Caco-2 (cell line): ENCODE measurements at regions not wholly inside any gene's neighbourhood (a gene's known extent, or its start where the extent isn't known, plus 50 kb on each side); places are given as distances from the start of the nearest gene placed in this dataset.

Experiments used
- BruUV-seq: library from RNA; stranded (reverse); fragments of 400-500 nt; replicated peaks from 2 replicates; lab custom pipeline; 2021; lab: Mats Ljungman, UMichigan
- CTCF ChIA-PET: fragments of 300-600 bp; sonication (Branson Sonifier 250); formaldehyde crosslinking; loops from one replicate; lab custom pipeline; 2022; ENCODE audit warnings: antibody characterized with exemption; lab: Charles Lee
- POLR2A ChIA-PET: fragments of 300-600 bp; sonication (Branson Sonifier 250); formaldehyde crosslinking; loops from one replicate; lab custom pipeline; 2022; ENCODE audit warnings: antibody characterized with exemption; lab: Charles Lee
- DNase-seq, 2 experiments: peaks; one replicate each; pipeline versions ENCODE4 v3.0.0 to v3.0.0-alpha.2; 2020 to 2022
- H3K27me3 ChIP-seq: replicated peaks from 2 replicates; pipeline ENCODE4 v1.6.0; 2011; ENCODE audit warnings: low read length; ENCODE audit not compliant: control insufficient read depth, insufficient read depth
- H3K36me3 ChIP-seq: 2 replicates; pipeline ENCODE4 v1.5.1; 2011; ENCODE audit warnings: low read length; ENCODE audit not compliant: control insufficient read depth, insufficient read depth
- H3K4me1 ChIP-seq: fragments of 250-450 bp; sonication (Bioruptor Pico); 2 replicates; pipeline ENCODE4 v1.5.1; 2020; ENCODE audit warnings: mild to moderate bottlenecking
- H3K4me3 ChIP-seq: 2 replicates; pipeline ENCODE4 v1.5.1; 2011; ENCODE audit warnings: low read depth, mild to moderate bottlenecking, control low read depth, low read length
- H3K9me3 ChIP-seq: fragments of 250-450 bp; sonication (Bioruptor Pico); 2 replicates; pipeline ENCODE4 v1.5.1; 2020; ENCODE audit warnings: mild to moderate bottlenecking, moderate library complexity
- H3K27ac Mint-ChIP-seq: one replicate; pipeline ENCODE4 v1.8.0; 2022; ENCODE audit warnings: mixed read lengths; ENCODE audit not compliant: unreplicated experiment
- H3K27me3 Mint-ChIP-seq: one replicate; pipeline ENCODE4 v1.8.0; 2022; ENCODE audit warnings: mixed read lengths; ENCODE audit not compliant: insufficient read depth, unreplicated experiment
- H3K36me3 Mint-ChIP-seq: one replicate; pipeline ENCODE4 v1.8.0; 2022; ENCODE audit warnings: mild to moderate bottlenecking, mixed read lengths; ENCODE audit not compliant: insufficient read depth, unreplicated experiment
- H3K4me1 Mint-ChIP-seq: one replicate; pipeline ENCODE4 v1.8.0; 2022; ENCODE audit warnings: low read depth, mixed read lengths; ENCODE audit not compliant: unreplicated experiment
- H3K4me3 Mint-ChIP-seq: one replicate; pipeline ENCODE4 v1.8.0; 2022; ENCODE audit warnings: mild to moderate bottlenecking, moderate library complexity, mixed read lengths; ENCODE audit not compliant: unreplicated experiment
- H3K9me3 Mint-ChIP-seq: one replicate; pipeline ENCODE4 v1.8.0; 2022; ENCODE audit warnings: mixed read lengths; ENCODE audit not compliant: unreplicated experiment
- intact Hi-C: fragments of 100-400 bp; cut with micrococcal nuclease; formaldehyde crosslinking; loops from one replicate; pipeline ENCODE4 v1.10.0; 2022; ENCODE audit not compliant: unreplicated experiment
- TF ChIP-seq, protein P1 (sequence below), 2 experiments: fragments of 200-600 bp in 1 of 2; IDR thresholded peaks; 1 replicate in 1 of 2; 2 replicates in 1 of 2; pipeline versions ENCODE4 v1.5.1 to v1.8.0; 2011 to 2022; ENCODE audit warnings: antibody characterized with exemption in 1 of 2, control low read depth in 1 of 2, inconsistent platforms in 1 of 2, low read depth in 1 of 2, low read length in 1 of 2, mild to moderate bottlenecking in 1 of 2, moderate library complexity in 1 of 2; ENCODE audit not compliant: insufficient read depth in 1 of 2, severe bottlenecking in 1 of 2, unreplicated experiment in 1 of 2

DNA sequence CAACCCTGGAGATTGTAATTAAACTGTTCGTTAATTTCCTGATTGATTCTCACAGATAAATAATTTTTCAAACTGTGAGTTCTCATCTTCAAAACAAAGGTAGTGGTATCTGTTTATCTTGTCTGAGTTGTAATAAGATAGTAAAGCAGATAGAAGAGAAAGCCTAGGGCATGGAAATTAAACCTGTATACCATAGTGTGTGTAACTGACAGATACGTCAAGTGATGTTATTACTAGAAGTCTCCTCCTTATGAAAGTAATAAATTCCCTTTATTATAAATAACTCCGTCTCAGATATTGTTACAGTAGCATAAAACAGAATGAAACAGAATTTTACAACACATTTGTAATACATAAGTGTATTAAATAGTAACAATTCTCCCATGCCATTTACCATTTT is 1065.1 kb downstream of the SLITRK1 start:
- Histone ChIP-seq H3K4me1 (no peaks in the 10 kb centered on the region), H3K36me3 (no peaks in the 10 kb centered on the region), H3K4me3 (no peak overlapping the region), H3K9me3 (no peaks in the 10 kb centered on the region), H3K27me3 (no peaks in the 10 kb centered on the region)
- H3K36me3 Mint-ChIP-seq, result no peaks in the 10 kb centered on the region
- no peaks in the 10 kb centered on the region for H3K27me3 Mint-ChIP-seq
- DNase-seq, result no peak
- no peak overlapping the region for H3K27ac Mint-ChIP-seq
- no peaks in the 10 kb centered on the region for H3K4me1 Mint-ChIP-seq
- no peak overlapping the region for H3K4me3 Mint-ChIP-seq
- POLR2A ChIA-PET, result no interaction called here
- BruUV-seq, result no TSS peak
- peaks cover 12% of the 10 kb centered on the region for H3K9me3 Mint-ChIP-seq
- CTCF ChIA-PET, result no interaction called here
- intact Hi-C loops, result no loop called here
- TF ChIP-seq, protein P1, sequence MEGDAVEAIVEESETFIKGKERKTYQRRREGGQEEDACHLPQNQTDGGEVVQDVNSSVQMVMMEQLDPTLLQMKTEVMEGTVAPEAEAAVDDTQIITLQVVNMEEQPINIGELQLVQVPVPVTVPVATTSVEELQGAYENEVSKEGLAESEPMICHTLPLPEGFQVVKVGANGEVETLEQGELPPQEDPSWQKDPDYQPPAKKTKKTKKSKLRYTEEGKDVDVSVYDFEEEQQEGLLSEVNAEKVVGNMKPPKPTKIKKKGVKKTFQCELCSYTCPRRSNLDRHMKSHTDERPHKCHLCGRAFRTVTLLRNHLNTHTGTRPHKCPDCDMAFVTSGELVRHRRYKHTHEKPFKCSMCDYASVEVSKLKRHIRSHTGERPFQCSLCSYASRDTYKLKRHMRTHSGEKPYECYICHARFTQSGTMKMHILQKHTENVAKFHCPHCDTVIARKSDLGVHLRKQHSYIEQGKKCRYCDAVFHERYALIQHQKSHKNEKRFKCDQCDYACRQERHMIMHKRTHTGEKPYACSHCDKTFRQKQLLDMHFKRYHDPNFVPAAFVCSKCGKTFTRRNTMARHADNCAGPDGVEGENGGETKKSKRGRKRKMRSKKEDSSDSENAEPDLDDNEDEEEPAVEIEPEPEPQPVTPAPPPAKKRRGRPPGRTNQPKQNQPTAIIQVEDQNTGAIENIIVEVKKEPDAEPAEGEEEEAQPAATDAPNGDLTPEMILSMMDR (IDR thresholded peaks at IDR 0.05; ENCODE audit: insufficient read depth in 1 of 2, low read depth in 1 of 2, low read length in 1 of 2, severe bottlenecking in 1 of 2, unreplicated experiment in 1 of 2), result no peak

DNA sequence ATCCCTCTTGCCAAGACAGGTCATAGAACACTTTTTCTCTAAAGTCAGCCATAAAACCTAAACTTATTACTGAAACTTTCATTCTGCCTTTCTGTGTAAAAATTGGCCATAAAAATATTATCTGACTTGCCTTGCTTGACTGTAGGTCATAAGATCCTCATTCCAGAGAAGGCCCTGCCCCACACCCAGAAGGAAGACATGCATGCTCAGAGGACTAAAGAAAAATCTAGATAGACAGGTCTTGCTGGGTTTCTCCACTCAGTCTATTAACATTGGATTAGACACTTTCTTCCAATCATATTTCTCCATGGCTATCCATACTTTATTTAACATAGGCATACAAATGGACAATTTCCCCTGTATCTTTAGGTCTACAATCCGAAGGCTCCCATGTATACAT is 1066.5 kb downstream of the SLITRK1 start:
- Histone ChIP-seq H3K4me1 (no peaks in the 10 kb centered on the region), H3K36me3 (no peaks in the 10 kb centered on the region), H3K9me3 (no peaks in the 10 kb centered on the region), H3K4me3 (no peak overlapping the region), H3K27me3 (no peaks in the 10 kb centered on the region)
- Mint-ChIP-seq H3K27ac (no peak overlapping the region), H3K36me3 (no peaks in the 10 kb centered on the region), H3K4me1 (no peaks in the 10 kb centered on the region), H3K4me3 (no peak overlapping the region), H3K27me3 (no peaks in the 10 kb centered on the region), H3K9me3 (peaks cover 21% of the 10 kb centered on the region)
- TF ChIP-seq, protein P1 (IDR thresholded peaks at IDR 0.05; ENCODE audit: insufficient read depth in 1 of 2, low read depth in 1 of 2, low read length in 1 of 2, severe bottlenecking in 1 of 2, unreplicated experiment in 1 of 2), result no peak
- POLR2A ChIA-PET, result no interaction called here
- no peak for DNase-seq
- CTCF ChIA-PET, result no interaction called here
- intact Hi-C loops, result no loop called here
- BruUV-seq, result no TSS peak

DNA sequence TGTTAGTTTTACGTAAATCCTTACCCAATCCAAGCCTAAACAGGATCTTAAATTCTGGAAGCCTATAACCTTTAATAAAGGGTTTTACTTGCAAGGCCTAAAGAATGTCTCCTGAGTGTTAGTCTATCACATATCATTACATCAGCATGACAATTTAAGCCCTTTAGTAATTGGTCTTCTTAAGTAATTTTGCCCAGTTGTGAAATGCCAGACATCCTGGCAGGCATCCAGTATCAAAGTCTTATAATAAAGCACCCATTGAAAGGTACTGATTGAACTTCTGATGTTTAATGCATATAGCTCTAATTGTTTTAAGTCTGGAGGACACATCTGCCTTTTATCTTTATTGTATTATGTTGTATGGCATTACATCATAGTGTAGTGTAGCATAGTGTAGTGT is 1078.9 kb downstream of the SLITRK1 start:
- DNase-seq, result no peak
- intact Hi-C loops, result no loop called here
- Mint-ChIP-seq H3K27me3 (no peaks in the 10 kb centered on the region), H3K4me1 (no peaks in the 10 kb centered on the region), H3K9me3 (no peaks in the 10 kb centered on the region), H3K27ac (no peak overlapping the region), H3K36me3 (no peaks in the 10 kb centered on the region), H3K4me3 (no peak overlapping the region)
- CTCF ChIA-PET, result no interaction called here
- TF ChIP-seq, protein P1 (IDR thresholded peaks at IDR 0.05; ENCODE audit: insufficient read depth in 1 of 2, low read depth in 1 of 2, low read length in 1 of 2, severe bottlenecking in 1 of 2, unreplicated experiment in 1 of 2), result no peak
- no peaks in the 10 kb centered on the region for H3K9me3 ChIP-seq
- no peaks in the 10 kb centered on the region for H3K27me3 ChIP-seq
- no TSS peak for BruUV-seq
- H3K4me3 ChIP-seq, result no peak overlapping the region
- H3K36me3 ChIP-seq, result no peaks in the 10 kb centered on the region
- no peaks in the 10 kb centered on the region for H3K4me1 ChIP-seq
- POLR2A ChIA-PET, result no interaction called here
